Activated T-helper 1 cell treated with anti-CD3 and anti-CD28 coated beads, Interleukin-12 subunit alpha, Interleukin-12 subunit beta, Interleukin-2, Interleukin-4 antibody, amounts not matched to agents 30 ng/mL and 10 ng/mL and 1 ng/mL, durations not matched to agents 14 hours and 24 hours and 36 hours (primary cell): ENCODE measurements at regions not wholly inside any gene's neighbourhood (a gene's known extent, or its start where the extent isn't known, plus 50 kb on each side); places are given as distances from the start of the nearest gene placed in this dataset.
"Not testable (repeated sequence)": the region's sequence is repeated elsewhere in the genome, so short reads cannot be mapped to it uniquely, and the experiment has no call there.

Experiments used
- DNase-seq: peaks from one replicate; pipeline ENCODE4 v3.0.0; 2021; ENCODE audit warnings: low spot score
- H3K27ac Mint-ChIP-seq: one replicate; pipeline ENCODE4 v1.8.0; 2021; ENCODE audit warnings: mild to moderate bottlenecking, mixed read lengths
- H3K27me3 Mint-ChIP-seq: one replicate; pipeline ENCODE4 v1.8.0; 2022; ENCODE audit warnings: mild to moderate bottlenecking, moderate library complexity, mixed read lengths; ENCODE audit not compliant: insufficient read depth
- H3K36me3 Mint-ChIP-seq: one replicate; pipeline ENCODE4 v1.8.0; 2021; ENCODE audit warnings: low read depth, mixed read lengths
- H3K4me1 Mint-ChIP-seq: one replicate; pipeline ENCODE4 v1.8.0; 2021; ENCODE audit warnings: low read depth, mixed read lengths
- H3K4me3 Mint-ChIP-seq: one replicate; pipeline ENCODE4 v1.8.0; 2021; ENCODE audit warnings: mild to moderate bottlenecking, moderate library complexity, mixed read lengths
- H3K9me3 Mint-ChIP-seq: one replicate; pipeline ENCODE4 v1.8.0; 2021; ENCODE audit warnings: mixed read lengths
- intact Hi-C: fragments of 100-400 bp; cut with micrococcal nuclease; formaldehyde crosslinking; loops from one replicate; pipeline ENCODE4 v1.15.1; 2024

GRCh38 chr5:36507332-36507952 is 99.0 kb upstream of the SLC1A3 start:
- Mint-ChIP-seq H3K4me1 (no peaks in the 10 kb centered on the region), H3K36me3 (no peaks in the 10 kb centered on the region), H3K27me3 (peaks cover 9% of the 10 kb centered on the region), H3K4me3 (no peak overlapping the region), H3K9me3 (no peaks in the 10 kb centered on the region), H3K27ac (no peak overlapping the region)
- peak; percentile 47 for DNase-seq
- intact Hi-C loops = loop anchor here (1.0 kb wide), 5 partner anchors 93 to 428 kb away; no protein-coding TSS in a partner anchor

DNA sequence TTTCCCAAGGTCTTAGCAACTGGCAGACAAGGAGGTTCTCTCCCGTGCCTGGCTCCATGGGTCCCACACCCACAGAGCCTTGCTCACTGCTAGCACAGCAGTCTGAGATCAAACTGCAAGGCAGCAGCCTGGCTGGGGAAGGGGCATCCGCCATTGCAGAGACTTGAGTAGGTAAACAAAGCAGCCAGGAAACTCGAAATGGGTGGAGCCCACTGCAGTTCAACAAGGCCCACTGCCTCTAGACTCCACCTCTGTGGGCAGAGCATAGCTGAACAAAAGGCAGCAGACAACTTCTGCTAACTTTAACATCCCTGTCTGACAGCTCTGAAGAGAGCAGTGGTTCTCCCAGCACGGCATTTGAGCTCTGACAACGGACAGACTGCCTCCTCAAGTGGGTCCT is 98.1 kb upstream of the SLC1A3 start:
- H3K9me3 Mint-ChIP-seq, H3K4me3 Mint-ChIP-seq, intact Hi-C loops, DNase-seq, H3K4me1 Mint-ChIP-seq, H3K36me3 Mint-ChIP-seq, H3K27me3 Mint-ChIP-seq, H3K27ac Mint-ChIP-seq: not testable (repeated sequence)

DNA sequence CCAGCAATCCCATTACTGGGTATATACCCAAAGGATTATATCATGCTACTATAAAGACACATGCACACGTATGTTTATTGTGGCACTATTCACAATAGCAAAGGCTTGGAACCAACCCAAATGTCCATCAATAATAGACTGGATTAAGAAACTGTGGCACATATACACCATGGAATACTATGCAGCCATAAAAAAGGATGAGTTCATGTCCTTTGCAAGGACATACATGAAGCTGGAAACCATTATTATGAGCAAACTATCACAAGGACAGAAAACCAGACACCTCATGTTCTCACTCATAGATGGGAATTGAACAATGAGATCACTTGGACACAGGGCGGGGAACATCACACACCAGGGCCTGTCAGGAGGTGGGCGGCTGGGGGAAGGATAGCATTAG is 92.8 kb upstream of the SLC1A3 start:
- H3K4me3 Mint-ChIP-seq, H3K27ac Mint-ChIP-seq, intact Hi-C loops, H3K9me3 Mint-ChIP-seq, H3K4me1 Mint-ChIP-seq, DNase-seq, H3K27me3 Mint-ChIP-seq, H3K36me3 Mint-ChIP-seq: not testable (repeated sequence)

GRCh38 chr5:36519881-36520280 is 86.5 kb upstream of the SLC1A3 start:
- H3K9me3 Mint-ChIP-seq = no peaks in the 10 kb centered on the region
- DNase-seq = no peak

DNA sequence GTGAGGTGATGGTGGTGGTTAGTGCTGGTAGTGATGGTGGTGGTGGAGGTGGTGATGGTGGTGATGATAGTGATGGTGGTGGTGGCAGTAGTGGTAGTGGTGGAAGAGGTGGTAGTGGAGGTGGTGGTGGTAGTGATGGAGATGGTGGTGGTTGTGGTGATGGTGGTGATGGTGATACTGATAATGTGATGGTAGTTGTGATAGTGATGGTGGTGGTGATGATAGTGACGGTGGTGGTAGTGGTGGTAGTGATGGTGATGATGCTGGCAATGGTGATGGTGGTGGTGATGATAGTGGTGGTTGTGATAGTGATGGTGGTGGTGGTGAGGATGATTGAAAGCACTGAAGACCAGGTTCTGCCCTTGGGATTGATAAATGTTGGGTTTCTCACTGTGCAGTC is 85.2 kb upstream of the SLC1A3 start:
- Mint-ChIP-seq H3K27me3 (no peaks in the 10 kb centered on the region), H3K9me3 (no peaks in the 10 kb centered on the region), H3K4me1 (no peaks in the 10 kb centered on the region), H3K36me3 (no peaks in the 10 kb centered on the region), H3K4me3 (no peak overlapping the region), H3K27ac (no peak overlapping the region)
- intact Hi-C loops = no loop called here
- DNase-seq = no peak

More at GRCh38 chr5:36519881-36520280, 86.5 kb upstream of the SLC1A3 start:
- Mint-ChIP-seq H3K4me1 (no peaks in the 10 kb centered on the region), H3K27ac (no peak overlapping the region), H3K4me3 (no peak overlapping the region), H3K36me3 (no peaks in the 10 kb centered on the region), H3K27me3 (no peaks in the 10 kb centered on the region)
- intact Hi-C loops = no loop called here

- Mint-ChIP-seq H3K4me3 (no peak overlapping the region), H3K9me3 (no peaks in the 10 kb centered on the region), H3K27me3 (no peaks in the 10 kb centered on the region), H3K36me3 (no peaks in the 10 kb centered on the region), H3K27ac (no peak overlapping the region), H3K4me1 (no peaks in the 10 kb centered on the region)
- no peak for DNase-seq
- intact Hi-C loops = no loop called here
These were observed 84.3 kb upstream of the SLC1A3 start for GRCh38 chr5:36521838-36522745.

DNA sequence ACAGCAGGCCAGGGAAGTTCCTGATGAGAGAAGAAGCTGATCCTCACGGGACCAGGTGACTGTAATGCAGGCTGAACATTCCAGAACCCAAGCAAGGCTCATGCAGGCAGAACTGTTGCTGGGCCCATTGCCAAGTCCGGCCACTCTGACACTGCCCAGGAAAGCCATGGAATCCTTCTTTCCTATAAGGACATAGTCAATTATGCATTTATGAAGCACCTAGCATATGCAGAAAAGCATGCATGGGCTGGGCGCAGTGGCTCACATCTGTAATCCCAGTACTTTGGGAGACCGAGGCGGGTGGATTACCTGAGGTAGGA is 83.7 kb upstream of the SLC1A3 start:
- Mint-ChIP-seq H3K27me3 (no peaks in the 10 kb centered on the region), H3K4me3 (no peak overlapping the region), H3K27ac (no peak overlapping the region), H3K36me3 (no peaks in the 10 kb centered on the region), H3K9me3 (no peaks in the 10 kb centered on the region), H3K4me1 (no peaks in the 10 kb centered on the region)
- no peak for DNase-seq
- intact Hi-C loops = no loop called here

DNA sequence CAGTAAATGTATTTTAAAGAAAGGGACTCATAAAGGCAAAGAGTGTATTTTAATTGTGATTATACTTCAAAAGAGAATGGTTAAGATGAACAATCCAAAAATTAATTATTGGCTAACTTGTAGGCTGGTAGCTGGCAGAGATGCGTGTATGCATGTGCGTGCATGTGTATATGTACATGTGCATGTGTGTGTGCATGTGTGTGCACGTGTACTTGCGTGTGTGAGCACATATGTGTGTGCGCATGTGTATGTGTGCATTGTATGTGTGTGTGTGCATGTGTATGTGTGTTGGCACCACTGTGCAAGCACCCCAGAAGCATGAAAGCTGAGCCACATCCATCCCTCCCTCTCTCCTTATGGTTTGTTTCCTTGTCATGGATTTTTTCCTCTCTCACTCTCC is 83.0 kb upstream of the SLC1A3 start:
- Mint-ChIP-seq H3K27me3 (no peaks in the 10 kb centered on the region), H3K27ac (no peak overlapping the region), H3K4me3 (no peak overlapping the region), H3K36me3 (no peaks in the 10 kb centered on the region), H3K9me3 (no peaks in the 10 kb centered on the region), H3K4me1 (no peaks in the 10 kb centered on the region)
- intact Hi-C loops = no loop called here
- no peak for DNase-seq

DNA sequence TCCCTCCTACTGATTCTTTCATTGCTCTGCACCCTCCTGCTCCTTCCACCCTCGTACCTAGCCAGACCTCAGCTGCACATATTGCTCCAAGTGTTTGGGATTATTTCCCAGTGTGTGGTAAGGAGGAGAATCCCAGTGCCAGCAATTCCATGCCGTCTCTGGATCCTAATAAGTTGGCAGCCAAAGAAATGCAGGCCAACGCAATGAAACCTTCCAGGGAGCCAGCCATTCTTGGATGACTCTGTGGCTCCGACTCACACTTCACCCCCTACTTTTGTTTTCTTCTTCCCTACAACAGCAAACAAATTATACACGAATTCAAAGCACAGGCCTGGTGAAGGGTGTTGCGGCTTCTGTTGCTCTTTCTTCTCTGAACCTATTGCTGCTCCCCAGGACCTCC is 82.5 kb upstream of the SLC1A3 start:
- Mint-ChIP-seq H3K27ac (no peak overlapping the region), H3K27me3 (no peaks in the 10 kb centered on the region), H3K36me3 (no peaks in the 10 kb centered on the region), H3K4me3 (no peak overlapping the region), H3K4me1 (no peaks in the 10 kb centered on the region), H3K9me3 (no peaks in the 10 kb centered on the region)
- intact Hi-C loops = no loop called here
- no peak for DNase-seq

DNA sequence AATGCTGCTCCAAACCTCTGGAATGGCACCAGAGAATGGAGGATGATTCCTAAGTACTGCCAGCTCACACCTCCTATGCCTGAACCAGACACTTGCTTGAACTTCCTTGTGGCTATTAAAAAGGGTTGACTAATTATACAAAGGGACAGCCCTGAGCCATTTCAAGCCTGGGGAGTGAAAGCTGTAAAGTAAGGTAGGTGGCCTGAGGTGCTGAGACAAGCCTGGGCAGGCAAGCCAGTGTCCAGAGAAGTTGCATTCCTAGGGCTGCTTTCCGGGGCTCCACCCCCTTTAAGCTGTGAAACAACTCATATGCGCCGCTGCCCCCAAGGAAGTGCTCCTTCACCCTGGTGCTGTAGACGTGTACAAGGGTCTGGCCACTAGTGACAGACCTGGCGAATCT is 79.9 kb upstream of the SLC1A3 start:
- Mint-ChIP-seq H3K27ac (no peak overlapping the region), H3K36me3 (no peaks in the 10 kb centered on the region), H3K27me3 (peaks cover 2% of the 10 kb centered on the region), H3K9me3 (no peaks in the 10 kb centered on the region), H3K4me3 (no peak overlapping the region), H3K4me1 (no peaks in the 10 kb centered on the region)
- no peak for DNase-seq
- intact Hi-C loops = no loop called here

DNA sequence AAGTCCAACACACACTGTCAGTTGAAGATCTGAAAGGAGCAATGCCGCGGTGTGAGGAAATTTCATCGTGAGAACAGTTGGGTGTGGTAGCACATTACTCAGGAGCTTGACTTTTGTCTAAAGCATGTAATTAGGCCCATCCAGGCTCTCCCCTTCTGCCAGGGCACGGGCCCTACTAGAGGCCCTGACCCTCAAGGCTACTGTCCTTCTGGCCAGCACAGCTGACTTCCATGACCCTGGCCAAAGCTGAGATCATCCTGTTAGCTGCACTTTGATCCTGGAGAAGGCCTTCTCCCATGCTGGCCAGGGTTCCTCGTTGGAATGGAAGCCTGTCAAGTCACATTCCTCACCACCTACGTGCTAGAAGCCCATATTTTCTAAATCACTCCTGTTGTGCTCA is 77.8 kb upstream of the SLC1A3 start:
- peaks cover 2% of the 10 kb centered on the region for H3K27me3 Mint-ChIP-seq
- H3K4me1 Mint-ChIP-seq = no peaks in the 10 kb centered on the region
- DNase-seq = no peak
- H3K36me3 Mint-ChIP-seq = no peaks in the 10 kb centered on the region
- no peak overlapping the region for H3K4me3 Mint-ChIP-seq
- H3K9me3 Mint-ChIP-seq = no peaks in the 10 kb centered on the region
- H3K27ac Mint-ChIP-seq = no peak overlapping the region
- intact Hi-C loops = no loop called here

- H3K9me3 Mint-ChIP-seq = no peaks in the 10 kb centered on the region
- DNase-seq = no peak
- H3K4me3 Mint-ChIP-seq = no peak overlapping the region
- intact Hi-C loops = no loop called here
- no peaks in the 10 kb centered on the region for H3K36me3 Mint-ChIP-seq
- H3K27ac Mint-ChIP-seq = no peak overlapping the region
- no peaks in the 10 kb centered on the region for H3K4me1 Mint-ChIP-seq
- peaks cover 2% of the 10 kb centered on the region for H3K27me3 Mint-ChIP-seq
These were observed 77.3 kb upstream of the SLC1A3 start for GRCh38 chr5:36529142-36529541.

DNA sequence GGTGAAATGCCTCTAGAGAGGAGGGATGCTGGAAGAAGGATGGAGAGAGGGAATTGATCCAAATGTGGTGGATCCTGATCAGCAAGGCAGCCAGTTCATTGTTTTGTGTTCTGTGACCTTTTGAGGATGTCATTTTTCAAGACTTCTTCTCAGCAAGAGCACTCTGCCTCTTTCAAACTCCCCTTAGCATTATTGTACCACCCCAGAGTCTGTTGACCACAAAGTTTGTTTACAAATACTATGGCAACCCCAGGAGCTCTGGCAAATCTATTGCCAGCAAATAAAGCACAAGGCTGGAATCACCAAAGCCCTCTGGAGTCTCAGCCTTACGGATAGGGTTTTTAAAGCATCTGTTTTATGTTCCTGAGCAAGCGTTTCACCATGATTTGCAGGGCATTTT is 76.2 kb upstream of the SLC1A3 start:
- H3K27me3 Mint-ChIP-seq = peaks cover 2% of the 10 kb centered on the region
- intact Hi-C loops = no loop called here
- no peaks in the 10 kb centered on the region for H3K9me3 Mint-ChIP-seq
- no peak overlapping the region for H3K27ac Mint-ChIP-seq
- DNase-seq = no peak
- no peaks in the 10 kb centered on the region for H3K4me1 Mint-ChIP-seq
- no peaks in the 10 kb centered on the region for H3K36me3 Mint-ChIP-seq
- no peak overlapping the region for H3K4me3 Mint-ChIP-seq
